Brain pericyte (primary cell): ENCODE measurements at regions not wholly inside any gene's neighbourhood (a gene's known extent, or its start where the extent isn't known, plus 50 kb on each side); places are given as distances from the start of the nearest gene placed in this dataset.

ENCODE experiments used
- DNase-seq: peaks from one replicate; pipeline ENCODE4 v3.0.0-alpha.2; 2012; ENCODE audit warnings: low read depth, low spot score

DNA sequence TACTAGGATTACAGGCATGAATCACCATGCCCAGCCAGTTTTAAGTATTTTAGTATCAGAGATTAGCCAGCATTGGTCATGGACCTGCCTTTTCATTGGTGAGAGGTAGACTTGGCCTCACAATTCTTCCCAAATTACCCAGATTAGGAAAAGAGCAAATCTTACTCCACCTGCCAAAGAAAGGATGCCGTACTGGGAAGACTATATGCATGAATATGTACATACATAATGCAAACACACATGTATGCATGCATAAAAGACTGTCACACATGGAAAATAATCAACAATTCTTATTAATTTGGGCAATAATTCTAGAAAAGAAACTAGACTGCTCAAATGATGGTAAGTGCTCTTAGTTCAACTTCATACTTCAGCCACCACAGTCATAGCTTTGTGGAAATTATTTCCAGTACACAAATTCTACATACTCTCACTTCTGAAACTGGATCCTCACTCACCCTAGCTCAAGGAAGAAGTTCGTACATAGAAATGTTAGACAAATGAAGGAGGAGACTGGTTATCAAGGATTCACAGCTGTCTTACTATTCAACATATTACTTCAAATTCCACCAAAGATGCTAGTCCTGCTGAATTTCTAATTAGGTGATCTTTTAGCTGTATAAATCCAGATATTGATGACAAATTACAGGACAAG is 73.7 kb downstream of the MINAR2 start:
- no peak for DNase-seq

DNA sequence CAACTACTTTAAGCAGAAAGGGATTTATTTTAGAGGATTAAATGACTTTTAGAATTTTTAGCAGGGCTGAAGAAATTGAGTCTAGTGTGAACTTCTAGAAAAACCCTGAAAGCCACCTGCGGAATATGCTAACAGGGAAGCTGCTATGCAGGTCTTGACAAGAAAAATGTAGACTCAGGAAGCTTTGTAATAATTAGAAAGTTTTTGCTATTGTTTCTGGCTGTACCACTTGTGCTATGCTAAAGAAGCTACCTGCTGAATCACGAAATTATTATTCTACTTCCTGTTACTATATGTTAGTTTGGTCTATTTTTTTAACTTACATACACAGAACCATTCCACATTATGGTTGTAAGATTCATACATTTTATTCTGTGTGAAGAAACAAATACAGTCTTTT is 74.0 kb upstream of the CHSY3 start:
- no peak for DNase-seq

- DNase-seq = no peak
These were observed 67.9 kb upstream of the CHSY3 start for GRCh38 chr5:129836321-129836720.

- DNase-seq = no peak
These were observed 59.5 kb upstream of the CHSY3 start for GRCh38 chr5:129844764-129845163.

DNA sequence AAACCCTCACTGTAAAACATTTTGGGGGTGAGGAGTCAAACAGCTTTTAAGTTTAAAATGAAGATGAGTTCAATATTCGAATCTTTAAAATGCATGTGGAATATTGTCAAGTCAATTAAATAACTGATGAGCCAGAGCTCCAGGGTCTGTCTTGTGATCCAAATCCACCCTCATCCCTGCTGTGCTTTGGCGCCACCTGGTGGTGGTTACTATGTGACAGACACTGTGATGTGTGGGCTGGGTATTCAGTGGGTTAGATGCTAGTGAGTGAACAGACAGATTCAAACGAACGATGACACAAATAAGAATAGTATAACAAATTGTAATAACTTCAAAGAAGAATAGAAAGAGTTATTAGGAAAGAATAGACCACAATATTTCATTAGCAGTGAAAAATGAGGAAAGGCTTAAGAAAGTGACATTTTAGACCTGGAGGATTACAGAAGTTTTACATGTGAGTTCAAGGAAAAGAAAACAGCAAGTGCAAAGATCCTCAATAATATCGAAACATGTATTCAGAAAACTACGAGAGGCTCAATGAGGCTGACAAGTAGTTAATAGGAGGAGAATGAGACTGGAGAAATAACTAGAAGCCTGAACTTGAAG is 51.4 kb upstream of the CHSY3 start:
- peak; percentile 40 for DNase-seq

DNA sequence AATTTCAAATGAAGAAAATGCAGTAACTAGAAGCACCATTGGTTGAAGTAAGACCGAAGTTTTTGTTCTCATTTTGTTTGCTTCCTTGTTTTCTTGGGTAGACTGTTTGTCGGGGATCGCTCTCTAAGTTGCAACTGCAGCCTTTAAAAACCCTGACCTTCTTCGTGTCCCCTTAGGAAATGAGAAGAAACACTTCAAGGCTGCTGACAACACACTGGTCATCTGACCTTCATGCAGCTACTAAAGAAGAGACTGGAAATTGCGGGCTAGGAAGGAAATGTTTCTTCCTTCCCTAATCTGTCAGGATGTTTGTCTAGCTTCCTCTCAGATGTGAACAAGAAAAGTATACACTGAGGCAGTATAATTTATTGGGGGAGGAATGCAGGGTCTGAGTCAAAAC is 50.7 kb upstream of the CHSY3 start:
- no peak for DNase-seq
